Lung (tissue), 11 donors: ENCODE measurements at regions not wholly inside any gene's neighbourhood (a gene's known extent, or its start where the extent isn't known, plus 50 kb on each side); places are given as distances from the start of the nearest gene placed in this dataset.

Source experiments
- ATAC-seq: fragments of 200-7000 bp; cut with Tn5 transposase; one replicate; pipeline ENCODE4 v1.9.1; 2020; ENCODE audit warnings: moderate number of reproducible peaks; ENCODE audit not compliant: insufficient read depth, low FRiP score
- DNase-seq, 3 donors: peaks; one replicate each; pipeline ENCODE4 v3.0.0-alpha.2; 2013 to 2017
- H3K27ac ChIP-seq, 2 donors: one replicate each; pipeline ENCODE4 v1.5.1; 2013; ENCODE audit warnings: mild to moderate bottlenecking in 2 of 2, moderate library complexity in 2 of 2, control low read depth in 1 of 2, inconsistent platforms in 1 of 2, low read depth in 1 of 2, low read length in 1 of 2
- H3K27me3 ChIP-seq, 3 donors: one replicate each; pipeline ENCODE4 v1.5.1; 2013; ENCODE audit warnings: low read length in 2 of 3; ENCODE audit not compliant: control insufficient read depth in 3 of 3, insufficient read depth in 3 of 3
- H3K36me3 ChIP-seq, 4 donors: one replicate each; pipeline ENCODE4 v1.5.1; 2013; ENCODE audit warnings: low read length in 4 of 4, mild to moderate bottlenecking in 1 of 4, moderate library complexity in 1 of 4; ENCODE audit not compliant: control insufficient read depth in 4 of 4, insufficient read depth in 4 of 4
- H3K4me1 ChIP-seq, 5 donors: one replicate each; pipeline ENCODE4 v1.5.1; 2013; ENCODE audit warnings: low read length in 5 of 5, mild to moderate bottlenecking in 2 of 5, moderate library complexity in 1 of 5; ENCODE audit not compliant: control insufficient read depth in 5 of 5, insufficient read depth in 5 of 5
- H3K4me3 ChIP-seq: one replicate; pipeline ENCODE4 v1.5.1; 2013; ENCODE audit warnings: mild to moderate bottlenecking, control low read depth, moderate library complexity
- H3K9ac ChIP-seq, 2 donors: one replicate each; pipeline ENCODE4 v1.5.1; 2013; ENCODE audit warnings: low read length in 2 of 2, control low read depth in 1 of 2; ENCODE audit not compliant: insufficient read depth in 1 of 2
- H3K9me3 ChIP-seq, 4 donors: one replicate each; pipeline ENCODE4 v1.5.1; 2013; ENCODE audit warnings: low read length in 3 of 4, mild to moderate bottlenecking in 1 of 4, moderate library complexity in 1 of 4; ENCODE audit not compliant: control insufficient read depth in 4 of 4, insufficient read depth in 3 of 4
- CTCF ChIP-seq: IDR thresholded peaks from 2 replicates; pipeline ENCODE4 v1.5.1; 2012; ENCODE audit warnings: mild to moderate bottlenecking; ENCODE audit errors: control extremely low read depth, extremely low read depth
- WGBS, 2 donors: extraction: QIAGEN DNeasy Blood & Tissue Kit; methylation state at CpG; one replicate each; pipeline ENCODE4 v1.1.7; 2013; 5-methylcytosine and 5-hydroxymethylcytosine counted together
- donor health status: control.
- donor health status: control.
- donor health status: Bipolar disorder and iron deficiency.
- donor health status: healthy.
- donor health status: DM: yes; HTN: yes; CAD: no.

DNA sequence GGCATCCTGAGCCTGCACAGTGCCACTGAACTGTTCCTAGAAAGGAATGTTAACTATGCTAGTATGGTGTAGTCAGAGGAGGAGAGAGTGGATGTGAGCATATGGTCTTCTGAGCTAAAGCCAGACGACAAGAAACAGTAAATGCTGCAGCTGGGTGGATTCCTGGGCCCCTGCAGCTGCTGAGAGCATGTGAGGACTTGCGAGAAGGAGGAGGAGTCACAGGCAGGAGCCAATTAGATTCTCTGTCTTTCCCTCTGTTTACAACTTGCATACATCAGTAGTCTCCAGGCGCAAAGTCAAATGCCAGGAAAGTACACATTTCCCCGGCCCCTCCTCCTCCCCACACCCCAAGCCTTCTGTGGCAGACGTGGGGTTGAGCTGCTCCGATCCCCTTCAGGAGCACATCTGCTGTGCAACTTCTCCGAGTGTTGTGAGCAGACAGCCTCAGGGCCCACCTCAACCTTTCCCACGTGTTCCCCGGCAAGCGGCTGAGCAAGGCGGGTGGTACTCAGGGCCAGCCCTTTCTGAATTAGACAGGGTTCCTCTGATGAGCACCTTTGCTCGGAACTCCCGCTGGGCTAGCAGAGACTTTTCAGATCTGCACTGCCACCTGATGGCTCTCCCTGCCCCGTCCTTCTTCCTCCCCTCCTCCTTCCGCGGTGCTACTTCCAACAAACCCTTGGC, 108.7 kb upstream of the ATP6AP2 start:
- 6 to 36% methylated on average over 14 to 16 of the region's 16 CpGs for WGBS, 2 donors
- peaks cover 0 to 10% (median 0%) of the 10 kb centered on the region in 4 donors for H3K9me3 ChIP-seq
- H3K4me3 ChIP-seq: no peak overlapping the region
- H3K36me3 ChIP-seq: no peaks in the 10 kb centered on the region
- DNase-seq (peak; percentile 88 to 94 (median 92)), ATAC-seq (peak; percentile 30)
- peaks cover 0 to 8% (median 4%) of the 10 kb centered on the region in 5 donors for H3K4me1 ChIP-seq
- H3K9ac ChIP-seq: no peak overlapping the region
- TF ChIP-seq CTCF: no peak
- peaks cover 0 to 9% (median 4%) of the 10 kb centered on the region in 3 donors for H3K27me3 ChIP-seq
- H3K27ac ChIP-seq: no peak overlapping the region

- H3K9ac ChIP-seq: no peak overlapping the region
- no peak for ATAC-seq
Measured at GRCh38 chrX:40470830-40471429, 109.8 kb upstream of the ATP6AP2 start.

GRCh38 chrX:40469316-40469715, 111.5 kb upstream of the ATP6AP2 start:
- peaks cover 0 to 7% (median 2%) of the 10 kb centered on the region in 5 donors for H3K4me1 ChIP-seq
- WGBS, 2 donors: 53 to 57% methylated on average over 4 of the region's 4 CpGs
- H3K36me3 ChIP-seq: no peaks in the 10 kb centered on the region
- no peak for DNase-seq
- H3K27ac ChIP-seq: no peak overlapping the region
- ATAC-seq: no peak
- no peak overlapping the region for H3K9ac ChIP-seq
- H3K9me3 ChIP-seq: peaks cover 0 to 17% (median 0%) of the 10 kb centered on the region in 4 donors
- no peak overlapping the region for H3K4me3 ChIP-seq
- H3K27me3 ChIP-seq: peaks cover 0 to 11% (median 9%) of the 10 kb centered on the region in 3 donors
- TF ChIP-seq CTCF: no peak

More at GRCh38 chrX:40470830-40471429, 109.8 kb upstream of the ATP6AP2 start:
- Histone ChIP-seq H3K27ac (no peak overlapping the region), H3K4me1 (peaks cover 0 to 11% (median 4%) of the 10 kb centered on the region in 5 donors), H3K36me3 (no peaks in the 10 kb centered on the region), H3K9me3 (peaks cover 0 to 10% (median 0%) of the 10 kb centered on the region in 4 donors), H3K27me3 (peaks cover 0 to 9% (median 4%) of the 10 kb centered on the region in 3 donors), H3K4me3 (no peak overlapping the region)
- DNase-seq: no peak
- no peak for TF ChIP-seq CTCF
- 90% methylated on average over 7 to 11 of the region's 11 CpGs for WGBS, 2 donors
